NCI-H1105 treated with DMSO at 0.1 percent for 48 hours (cell line): ENCODE measurements at regions not wholly inside any gene's neighbourhood (a gene's known extent, or its start where the extent isn't known, plus 50 kb on each side); places are given as distances from the start of the nearest gene placed in this dataset.

Source experiments
- DNase-seq: peaks from one replicate; lab custom pipeline; 2025; lab: John Stamatoyannopoulos, UW

DNA sequence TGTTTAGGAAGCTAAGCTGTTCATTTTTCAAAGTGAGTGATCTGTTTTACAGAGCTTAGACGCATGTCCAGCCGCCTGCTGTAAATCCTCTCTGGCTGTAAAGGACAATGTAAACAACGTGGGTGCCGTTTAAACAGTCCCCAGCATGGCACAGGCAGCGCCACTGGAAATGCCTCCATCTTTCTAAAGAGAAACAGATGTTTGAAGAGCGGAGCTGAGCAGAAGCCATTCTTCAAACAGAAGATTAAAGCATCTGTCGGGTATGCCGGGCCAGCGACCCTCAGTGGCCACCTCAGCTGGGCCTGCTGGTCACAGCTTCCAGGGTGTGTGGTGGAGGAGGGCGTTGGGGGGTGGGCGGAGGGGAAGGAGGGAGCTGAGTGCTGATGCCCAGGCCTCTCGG is 138.6 kb downstream of the ERMARD start:
- no peak for DNase-seq

GRCh38 chr6:169887529-169888140 is 136.2 kb downstream of the ERMARD start:
- no peak for DNase-seq

- DNase-seq = no peak
Observed at GRCh38 chr6:169886631-169887227, 135.3 kb downstream of the ERMARD start.

DNA sequence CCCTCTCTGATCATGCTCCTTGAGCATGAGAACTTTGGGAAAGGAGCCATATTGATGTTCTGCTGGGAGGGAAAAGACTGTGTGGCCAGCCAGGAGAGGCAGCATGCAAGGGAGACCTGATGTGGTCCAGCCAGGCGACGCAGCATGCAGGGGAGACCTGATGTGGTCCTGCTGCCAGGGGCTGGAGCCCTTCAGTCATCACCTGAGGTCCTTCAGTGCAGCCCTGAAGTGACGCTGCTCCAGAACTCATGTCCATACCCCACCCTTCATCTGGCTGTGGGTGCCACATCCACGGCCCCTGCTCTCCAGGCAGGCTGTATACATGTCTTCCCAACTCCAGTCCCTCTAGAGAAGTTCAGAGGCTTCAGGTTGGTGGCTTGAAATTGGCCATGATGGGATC is 134.4 kb downstream of the ERMARD start:
- no peak for DNase-seq

GRCh38 chr6:169885131-169885530 is 133.7 kb downstream of the ERMARD start:
- DNase-seq = no peak

DNA sequence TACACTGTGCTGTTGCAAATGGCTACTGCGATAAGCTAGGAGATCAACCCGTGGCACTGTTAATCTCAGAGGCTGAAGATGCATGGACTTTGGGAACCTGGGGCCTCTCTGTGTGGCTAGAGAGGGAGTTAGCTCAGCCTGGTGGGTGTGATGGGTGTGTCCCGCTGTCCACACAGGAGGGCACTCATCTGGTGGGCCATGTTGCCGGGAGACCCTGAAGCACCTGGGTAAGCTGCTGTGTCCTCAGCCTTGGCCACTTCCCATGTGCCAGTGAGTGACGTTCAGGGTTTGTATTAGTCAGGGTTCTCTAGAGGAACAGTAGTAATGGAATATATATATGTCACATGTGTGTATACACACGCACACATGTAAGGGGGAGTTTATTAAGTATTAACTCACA is 132.7 kb downstream of the ERMARD start:
- no peak for DNase-seq

DNA sequence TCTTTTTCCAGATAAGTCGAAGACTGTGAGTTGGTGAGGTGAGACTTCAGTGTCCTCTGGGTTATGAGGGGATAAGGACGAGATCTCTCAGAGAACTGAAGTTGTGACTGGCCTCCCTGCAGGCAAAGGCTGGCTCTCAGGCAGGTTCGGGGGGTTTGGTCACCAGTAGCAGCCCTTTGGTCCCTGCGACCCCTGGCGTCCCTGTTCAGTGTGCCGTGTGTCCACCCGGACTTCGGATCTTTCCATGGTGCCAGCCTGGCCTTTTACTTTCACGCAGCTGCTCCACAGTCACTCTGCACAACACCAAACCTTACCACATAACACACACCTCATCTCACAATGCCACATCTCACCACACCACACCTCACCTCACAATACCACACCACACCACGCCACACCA is 131.9 kb downstream of the ERMARD start:
- DNase-seq = no peak

DNA sequence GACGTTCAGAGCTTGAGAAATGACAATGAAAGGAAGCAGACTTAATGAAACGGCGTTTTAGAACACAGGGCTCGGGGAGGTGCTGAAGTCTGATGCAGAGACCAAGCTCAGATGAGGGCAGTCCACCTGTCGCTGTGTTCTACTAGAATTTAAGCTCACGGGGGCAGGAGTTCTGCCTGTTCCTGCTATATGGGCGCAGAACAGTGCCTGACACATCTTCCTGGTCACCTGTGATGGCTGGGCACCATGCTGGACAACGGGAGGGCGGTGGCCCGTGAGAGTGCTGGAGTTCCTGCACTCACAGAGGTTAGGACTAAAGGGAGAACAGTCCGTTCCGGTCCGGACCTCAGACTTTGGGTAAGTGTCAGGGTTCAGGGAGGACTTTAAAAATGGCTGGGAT is 130.6 kb downstream of the ERMARD start:
- no peak for DNase-seq

- DNase-seq = no peak
Observed at GRCh38 chr6:169881398-169881797, 130.0 kb downstream of the ERMARD start.

- DNase-seq = no peak
Observed at GRCh38 chr6:169880516-169880915, 129.1 kb downstream of the ERMARD start.

DNA sequence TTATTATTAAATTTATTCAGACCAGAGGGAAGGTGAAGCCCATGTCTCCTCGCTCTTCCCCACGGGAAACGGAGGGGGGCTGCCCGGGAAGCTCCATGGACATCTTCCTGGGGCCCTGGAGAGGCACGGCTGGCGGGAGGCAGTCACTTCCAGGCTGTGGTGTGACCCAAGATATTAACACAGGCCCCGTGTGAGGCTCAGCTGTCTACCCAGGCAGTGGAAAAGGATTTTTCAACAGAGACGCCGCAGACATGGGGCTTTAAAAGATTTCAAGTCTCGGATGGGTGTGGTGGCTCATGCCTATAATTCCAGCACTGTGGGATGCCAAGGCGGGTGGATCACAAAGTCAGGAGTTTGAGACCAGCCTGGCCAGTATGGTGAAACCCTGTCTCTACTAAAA is 117.9 kb downstream of the ERMARD start:
- no peak for DNase-seq

- no peak for DNase-seq
Observed at GRCh38 chr6:169868458-169868857, 117.0 kb downstream of the ERMARD start.

DNA sequence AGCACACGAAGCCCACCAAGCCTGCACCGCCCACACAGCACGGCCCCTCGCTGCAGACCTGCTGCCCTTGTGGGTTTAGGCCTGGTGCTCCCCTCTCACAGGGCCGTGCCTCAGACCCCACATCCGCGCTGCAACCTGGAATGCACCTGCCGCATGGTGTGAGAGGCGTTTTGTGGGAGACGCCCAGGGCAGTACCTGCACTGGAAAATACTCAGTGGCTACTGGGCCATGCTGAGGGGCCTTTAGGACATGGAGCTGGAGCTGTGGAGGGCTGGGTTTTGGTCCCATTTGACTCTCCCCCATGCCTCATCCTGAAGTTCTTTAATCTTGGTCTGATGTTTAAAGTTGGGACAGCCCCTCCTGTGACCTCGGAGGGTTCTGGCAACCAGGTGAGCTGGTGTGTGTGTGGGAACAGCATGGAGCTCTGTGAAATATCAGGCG is 116.3 kb downstream of the ERMARD start:
- no peak for DNase-seq

DNA sequence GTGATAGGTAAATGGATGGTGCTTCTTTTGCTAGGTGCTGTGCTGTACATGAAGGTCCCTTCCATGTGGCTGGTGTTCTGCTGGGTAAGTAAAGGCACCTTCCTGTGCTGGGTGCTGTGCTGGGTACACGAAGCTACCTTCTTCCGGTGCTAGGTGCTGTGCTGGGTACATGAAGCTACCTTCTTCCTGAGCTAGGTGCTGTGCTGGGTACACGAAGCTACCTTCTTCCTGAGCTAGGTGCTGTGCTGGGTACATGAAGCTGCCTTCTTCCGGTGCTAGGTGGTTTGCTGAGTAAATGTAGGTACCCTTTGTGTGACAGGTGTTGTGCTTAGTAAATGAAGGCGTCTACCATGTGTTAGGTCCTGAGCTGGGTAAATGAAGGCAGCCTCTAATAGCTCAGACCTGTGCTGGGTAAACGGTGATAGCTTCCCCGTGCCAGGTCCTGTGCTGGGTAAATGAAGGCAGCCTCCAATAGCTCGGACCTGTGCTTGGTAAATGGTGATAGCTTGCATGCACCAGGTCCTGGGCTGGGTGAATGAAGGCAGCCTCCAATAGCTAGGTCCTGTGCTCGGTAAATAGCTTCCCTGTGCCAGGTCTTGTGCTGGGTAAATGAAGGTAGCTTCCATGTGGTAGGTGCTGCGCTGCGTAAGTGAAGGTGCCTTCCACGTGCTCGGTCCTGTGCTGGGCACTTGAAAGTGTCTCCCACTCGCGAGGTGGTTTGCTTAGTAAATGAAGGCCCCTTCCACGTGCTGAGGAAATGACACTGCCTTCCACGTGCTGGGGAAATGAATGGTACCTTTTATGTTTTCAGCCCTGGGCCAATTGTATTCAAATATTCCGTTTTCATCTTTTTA is 115.5 kb downstream of the ERMARD start:
- DNase-seq = no peak

- DNase-seq = no peak
Observed at GRCh38 chr6:169866140-169866534, 114.7 kb downstream of the ERMARD start.

DNA sequence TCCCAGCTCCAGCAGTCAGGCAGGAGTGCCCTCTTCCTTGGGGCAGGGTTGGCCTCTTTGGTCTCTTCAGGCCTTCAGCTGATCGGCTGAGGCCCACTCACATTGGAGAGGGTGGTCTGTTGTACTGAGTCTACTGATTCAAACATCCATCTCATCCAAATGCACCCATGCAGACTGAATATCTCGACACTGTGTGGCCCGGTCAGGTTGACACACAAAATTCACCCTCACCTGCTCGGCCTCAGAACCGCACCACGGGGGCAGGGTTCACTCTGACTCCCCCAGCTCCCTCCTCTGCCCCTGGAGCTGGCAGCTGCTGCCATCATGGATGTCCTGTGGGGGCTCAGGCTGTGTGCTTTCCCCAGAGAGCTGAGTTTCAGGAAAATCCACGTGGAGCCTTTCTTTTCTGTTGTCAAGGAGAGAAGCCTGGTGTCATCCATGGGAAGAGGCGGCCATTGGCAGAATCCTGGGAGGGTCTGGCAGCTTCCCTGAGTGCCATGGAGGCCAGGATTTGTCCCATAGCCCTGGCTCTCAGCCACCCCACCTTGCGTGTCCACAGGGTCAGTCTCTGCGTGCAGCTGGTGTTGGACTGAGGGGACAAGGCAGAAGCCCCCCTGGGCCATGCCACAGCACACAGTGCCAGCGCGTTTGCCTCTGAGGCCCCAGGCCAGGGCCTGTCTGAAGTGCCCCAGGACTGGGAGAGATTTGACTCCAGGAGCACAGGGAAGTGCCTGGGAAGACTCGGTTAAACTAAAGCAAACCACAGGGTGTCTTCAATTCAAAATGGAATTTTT is 114.1 kb downstream of the ERMARD start:
- DNase-seq = no peak

DNA sequence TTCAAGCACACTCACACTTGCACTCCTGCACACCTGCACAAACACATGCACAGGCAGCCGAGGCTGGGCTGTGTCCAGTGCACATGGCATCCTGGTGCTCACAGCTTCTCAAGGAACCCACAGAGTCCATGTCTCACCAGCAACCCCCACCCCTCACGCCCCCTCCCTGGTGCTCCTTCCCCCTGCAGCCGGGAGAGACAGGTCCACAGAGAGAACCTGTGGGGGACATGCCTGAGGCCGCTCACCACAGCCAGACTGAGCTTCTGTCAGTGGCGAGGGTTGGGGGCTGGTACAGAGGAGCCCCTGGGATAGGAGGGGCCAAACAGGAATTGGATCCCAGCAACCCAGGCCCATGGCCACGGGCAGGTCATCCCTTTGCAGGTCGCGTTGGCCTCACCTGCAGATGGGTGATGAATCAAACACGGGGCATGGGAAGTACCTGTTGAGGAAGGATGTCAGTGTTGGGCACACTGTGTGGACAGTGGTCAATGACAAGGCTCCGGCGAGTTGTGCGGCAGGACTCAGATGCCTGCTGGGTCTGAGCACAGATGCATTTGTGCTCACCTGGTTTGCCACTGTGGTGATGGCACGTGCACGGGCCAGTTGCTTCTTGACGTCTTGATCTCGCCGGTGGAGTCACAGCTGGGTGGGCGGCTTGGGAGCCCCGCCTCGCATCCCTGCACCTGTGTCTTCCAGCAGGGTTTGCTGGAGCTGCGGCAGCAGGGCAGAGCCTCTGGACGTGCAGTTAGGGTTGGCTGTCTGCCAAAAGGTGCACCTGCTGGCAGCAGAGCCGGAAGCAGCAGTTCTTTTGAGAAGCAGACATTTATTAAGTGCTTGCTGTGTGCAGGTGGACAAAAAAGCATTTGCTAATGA is 113.0 kb downstream of the ERMARD start:
- peak; percentile 97 for DNase-seq

DNA sequence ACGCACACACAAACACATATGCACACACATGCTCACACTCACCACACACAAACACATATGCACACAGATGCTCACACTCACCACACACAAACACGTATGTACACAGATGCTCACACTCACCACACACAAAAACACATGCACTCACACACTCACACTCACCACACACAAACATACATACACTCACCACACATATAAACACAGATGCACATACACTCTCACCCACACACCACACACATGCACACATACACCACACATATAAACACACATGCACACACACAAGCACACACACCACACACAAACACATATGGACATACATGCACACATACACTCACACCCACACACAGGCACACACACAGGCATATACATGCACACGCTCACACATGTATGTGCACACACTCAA is 112.3 kb downstream of the ERMARD start:
- no peak for DNase-seq

- DNase-seq = peak; percentile 60
Observed at GRCh38 chr6:169862892-169863525, 111.6 kb downstream of the ERMARD start.

DNA sequence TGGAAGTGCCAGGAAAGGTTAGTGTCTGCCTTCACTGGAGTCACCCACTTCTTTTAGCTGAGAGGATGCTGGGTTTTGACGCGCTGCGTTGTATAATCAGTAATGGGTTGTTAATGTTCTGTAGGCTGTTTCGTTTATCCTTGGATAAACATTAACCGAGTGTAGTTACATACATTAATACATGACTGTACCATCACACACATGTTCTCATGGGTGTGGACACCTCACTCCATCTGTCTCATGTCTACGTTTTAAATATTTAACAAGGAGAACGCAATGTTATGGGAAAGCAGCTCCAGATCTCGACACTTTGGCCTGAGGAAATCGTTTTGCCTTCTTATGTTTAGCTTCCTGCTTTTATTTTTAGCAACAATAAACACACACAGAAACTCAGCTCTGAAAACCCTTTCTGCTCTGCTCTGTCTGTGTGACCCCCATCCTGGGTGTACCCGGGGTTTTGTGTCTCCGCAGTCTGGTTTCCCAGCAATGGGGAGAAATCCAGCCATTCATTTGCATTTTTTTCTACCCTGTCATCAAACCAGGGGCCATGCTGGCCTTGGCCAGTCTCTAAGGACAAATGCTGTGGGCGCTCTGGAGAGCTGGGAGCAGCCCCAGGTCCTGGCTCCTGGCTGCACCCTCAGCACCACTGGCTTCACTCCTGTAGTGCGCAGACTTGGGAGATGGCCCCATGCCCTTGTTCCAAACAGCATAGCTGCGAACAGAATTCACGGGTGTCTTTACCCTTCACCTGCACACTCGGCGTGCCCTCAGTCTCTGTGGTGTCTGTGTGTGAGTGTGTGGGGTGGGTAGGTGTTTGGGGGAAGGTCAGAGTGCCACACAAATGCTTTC is 110.8 kb downstream of the ERMARD start:
- DNase-seq = no peak
